ENCODE measurements at regions not wholly inside any gene's neighbourhood (a gene's known extent, or its start where the extent isn't known, plus 50 kb on each side); places are given as distances from the start of the nearest gene placed in this dataset.

DNA sequence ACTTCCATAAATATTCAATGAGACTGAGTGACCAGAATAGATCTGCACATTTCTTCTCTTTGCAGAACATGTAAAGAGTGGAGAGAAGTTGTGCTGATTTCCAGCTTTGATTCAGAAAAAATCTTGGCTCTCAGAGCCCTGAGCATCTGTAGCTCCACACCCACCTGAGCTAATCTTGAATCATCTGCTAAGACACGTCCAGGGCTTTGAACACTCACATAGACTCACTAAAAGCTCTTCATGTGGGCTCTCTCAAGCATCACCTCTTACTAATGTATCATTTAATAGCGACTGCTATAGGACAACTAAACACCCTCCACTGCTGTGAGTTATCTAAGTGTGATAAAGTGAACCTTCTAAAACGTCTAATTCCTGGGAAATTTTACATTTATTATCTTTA is 147.7 kb upstream of the GRIA3 start:
- TF ChIP-seq, protein P1, sequence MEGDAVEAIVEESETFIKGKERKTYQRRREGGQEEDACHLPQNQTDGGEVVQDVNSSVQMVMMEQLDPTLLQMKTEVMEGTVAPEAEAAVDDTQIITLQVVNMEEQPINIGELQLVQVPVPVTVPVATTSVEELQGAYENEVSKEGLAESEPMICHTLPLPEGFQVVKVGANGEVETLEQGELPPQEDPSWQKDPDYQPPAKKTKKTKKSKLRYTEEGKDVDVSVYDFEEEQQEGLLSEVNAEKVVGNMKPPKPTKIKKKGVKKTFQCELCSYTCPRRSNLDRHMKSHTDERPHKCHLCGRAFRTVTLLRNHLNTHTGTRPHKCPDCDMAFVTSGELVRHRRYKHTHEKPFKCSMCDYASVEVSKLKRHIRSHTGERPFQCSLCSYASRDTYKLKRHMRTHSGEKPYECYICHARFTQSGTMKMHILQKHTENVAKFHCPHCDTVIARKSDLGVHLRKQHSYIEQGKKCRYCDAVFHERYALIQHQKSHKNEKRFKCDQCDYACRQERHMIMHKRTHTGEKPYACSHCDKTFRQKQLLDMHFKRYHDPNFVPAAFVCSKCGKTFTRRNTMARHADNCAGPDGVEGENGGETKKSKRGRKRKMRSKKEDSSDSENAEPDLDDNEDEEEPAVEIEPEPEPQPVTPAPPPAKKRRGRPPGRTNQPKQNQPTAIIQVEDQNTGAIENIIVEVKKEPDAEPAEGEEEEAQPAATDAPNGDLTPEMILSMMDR (IDR thresholded peaks at IDR 0.05), result no peak
- no peak for TF ChIP-seq MYC (IDR thresholded peaks at IDR 0.05; ENCODE audit: borderline replicate concordance, low read length)
